Endothelial cell of umbilical vein (primary cell): ENCODE measurements at regions not wholly inside any gene's neighbourhood (a gene's known extent, or its start where the extent isn't known, plus 50 kb on each side); places are given as distances from the start of the nearest gene placed in this dataset.

Experiments used
- EZH2 ChIP-seq: IDR thresholded peaks from 2 replicates; pipeline ENCODE4 v1.6.1; 2012; ENCODE audit warnings: borderline replicate concordance, low read depth, mild to moderate bottlenecking, moderate library complexity, low read length, inconsistent platforms; ENCODE audit not compliant: severe bottlenecking
- JUN ChIP-seq: IDR thresholded peaks from 2 replicates; pipeline ENCODE4 v1.6.1; 2011; ENCODE audit warnings: borderline replicate concordance, low read depth; ENCODE audit not compliant: insufficient read length, insufficient read depth
- MYC ChIP-seq: IDR thresholded peaks from one replicate; pipeline ENCODE4 v1.6.1; 2011; ENCODE audit warnings: mild to moderate bottlenecking, low read depth, low read length
- POLR2A ChIP-seq: IDR thresholded peaks from 2 replicates; pipeline ENCODE4 v1.6.1; 2012; ENCODE audit warnings: low read depth, mild to moderate bottlenecking, control low read depth, low read length
- POLR2AphosphoS5 ChIP-seq: IDR thresholded peaks from 2 replicates; pipeline ENCODE4 v1.6.1; 2012; ENCODE audit warnings: low read depth, mild to moderate bottlenecking, control low read depth, low read length, moderate library complexity; ENCODE audit not compliant: insufficient read depth
- TF ChIP-seq, protein P1 (sequence below), 2 donors: IDR thresholded peaks; 1 replicate in 1 of 2; 2 replicates in 1 of 2; pipeline ENCODE4 v1.5.1; 2011; ENCODE audit warnings: low read length in 2 of 2, mild to moderate bottlenecking in 2 of 2, moderate library complexity in 2 of 2, control low read depth in 1 of 2, inconsistent platforms in 1 of 2, low read depth in 1 of 2; ENCODE audit not compliant: insufficient read depth in 1 of 2; ENCODE audit errors: extremely low read depth in 1 of 2
- TF ChIP-seq, protein P2 (sequence below): IDR thresholded peaks from 2 replicates; pipeline ENCODE4 v1.6.1; 2011; ENCODE audit not compliant: insufficient read depth, insufficient read length

DNA sequence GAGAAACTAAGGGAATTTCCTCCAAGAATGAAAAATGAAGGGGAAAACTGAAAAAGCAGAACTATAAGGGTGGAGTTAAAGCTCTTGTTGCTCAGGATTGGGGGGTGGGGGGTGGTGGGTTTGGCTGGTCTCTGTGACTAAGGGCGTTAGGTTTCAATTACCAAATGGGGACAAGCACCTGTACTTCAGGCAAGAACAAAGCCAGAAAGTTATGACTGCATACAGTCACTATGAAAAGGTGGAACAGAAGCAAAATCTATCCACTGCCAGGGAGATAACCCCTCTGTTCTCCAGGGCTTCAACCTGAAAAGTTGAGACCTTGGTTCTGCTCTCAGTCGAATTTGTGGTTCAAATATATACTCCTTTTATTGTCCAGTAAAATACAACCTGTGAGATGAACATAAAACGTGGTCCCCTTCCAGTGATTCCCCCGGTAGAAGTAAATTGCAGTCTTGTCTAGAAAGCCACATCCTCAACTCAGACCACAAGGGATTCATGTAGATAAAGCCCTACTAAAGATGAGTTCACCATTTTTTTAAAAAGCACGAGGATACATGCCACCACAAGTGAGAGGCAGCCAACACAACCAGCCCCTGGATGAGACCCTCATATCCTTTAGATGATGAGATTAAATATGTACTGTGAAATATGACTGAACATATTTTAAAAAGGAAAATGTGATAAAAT is 257.1 kb upstream of the RPS6KA3 start:
- TF ChIP-seq EZH2 (no peak), POLR2A (no peak), POLR2AphosphoS5 (no peak), JUN (no peak), MYC (no peak)
- TF ChIP-seq, protein P1, sequence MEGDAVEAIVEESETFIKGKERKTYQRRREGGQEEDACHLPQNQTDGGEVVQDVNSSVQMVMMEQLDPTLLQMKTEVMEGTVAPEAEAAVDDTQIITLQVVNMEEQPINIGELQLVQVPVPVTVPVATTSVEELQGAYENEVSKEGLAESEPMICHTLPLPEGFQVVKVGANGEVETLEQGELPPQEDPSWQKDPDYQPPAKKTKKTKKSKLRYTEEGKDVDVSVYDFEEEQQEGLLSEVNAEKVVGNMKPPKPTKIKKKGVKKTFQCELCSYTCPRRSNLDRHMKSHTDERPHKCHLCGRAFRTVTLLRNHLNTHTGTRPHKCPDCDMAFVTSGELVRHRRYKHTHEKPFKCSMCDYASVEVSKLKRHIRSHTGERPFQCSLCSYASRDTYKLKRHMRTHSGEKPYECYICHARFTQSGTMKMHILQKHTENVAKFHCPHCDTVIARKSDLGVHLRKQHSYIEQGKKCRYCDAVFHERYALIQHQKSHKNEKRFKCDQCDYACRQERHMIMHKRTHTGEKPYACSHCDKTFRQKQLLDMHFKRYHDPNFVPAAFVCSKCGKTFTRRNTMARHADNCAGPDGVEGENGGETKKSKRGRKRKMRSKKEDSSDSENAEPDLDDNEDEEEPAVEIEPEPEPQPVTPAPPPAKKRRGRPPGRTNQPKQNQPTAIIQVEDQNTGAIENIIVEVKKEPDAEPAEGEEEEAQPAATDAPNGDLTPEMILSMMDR (IDR thresholded peaks at IDR 0.05; ENCODE audit: extremely low read depth in 1 of 2, insufficient read depth in 1 of 2, low read depth in 1 of 2, low read length in 2 of 2), result no peak
- TF ChIP-seq, protein P2, sequence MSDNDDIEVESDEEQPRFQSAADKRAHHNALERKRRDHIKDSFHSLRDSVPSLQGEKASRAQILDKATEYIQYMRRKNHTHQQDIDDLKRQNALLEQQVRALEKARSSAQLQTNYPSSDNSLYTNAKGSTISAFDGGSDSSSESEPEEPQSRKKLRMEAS, result no peak
